Anterior cingulate cortex (tissue), 58 donors: ENCODE measurements at regions not wholly inside any gene's neighbourhood (a gene's known extent, or its start where the extent isn't known, plus 50 kb on each side); places are given as distances from the start of the nearest gene placed in this dataset.
"Not testable (repeated sequence)": the region's sequence is repeated elsewhere in the genome, so short reads cannot be mapped to it uniquely, and the experiment has no call there.

Experiments used
- DNase-seq, 58 donors: peaks; one replicate each; lab custom pipeline; 2025; lab: John Stamatoyannopoulos, UW

GRCh38 chr5:37979559-37979958 lies 139.7 kb upstream of the GDNF start:
- DNase-seq = no peak

GRCh38 chr5:37975531-37975930 lies 135.7 kb upstream of the GDNF start:
- DNase-seq = no peak

GRCh38 chr5:37971483-37972024 lies 131.7 kb upstream of the GDNF start:
- DNase-seq = no peak

GRCh38 chr5:37966871-37967270 lies 127.0 kb upstream of the GDNF start:
- DNase-seq = no peak

- DNase-seq = no peak
These were observed 126.5 kb upstream of the GDNF start for GRCh38 chr5:37966291-37966690.

GRCh38 chr5:37962389-37962788 lies 122.5 kb upstream of the GDNF start:
- no peak for DNase-seq

- no peak for DNase-seq
These were observed 117.4 kb upstream of the GDNF start for GRCh38 chr5:37957218-37957617.

GRCh38 chr5:37955748-37956147 lies 115.9 kb upstream of the GDNF start:
- DNase-seq = no peak

GRCh38 chr5:37954561-37954960 lies 114.7 kb upstream of the GDNF start:
- DNase-seq = no peak

GRCh38 chr5:37951946-37952721 lies 112.3 kb upstream of the GDNF start:
- peak in 1 of 58 donors; percentile 1 for DNase-seq

GRCh38 chr5:37950436-37950835 lies 110.6 kb upstream of the GDNF start:
- DNase-seq = no peak

- no peak for DNase-seq
These were observed 105.6 kb upstream of the GDNF start for GRCh38 chr5:37945446-37945845.

GRCh38 chr5:37943136-37943535 lies 103.3 kb upstream of the GDNF start:
- DNase-seq = not testable (repeated sequence)

GRCh38 chr5:37940931-37941623 lies 101.2 kb upstream of the GDNF start:
- DNase-seq = no peak

- no peak for DNase-seq
These were observed 99.0 kb upstream of the GDNF start for GRCh38 chr5:37938861-37939260.

GRCh38 chr5:37938076-37938852 lies 98.4 kb upstream of the GDNF start:
- DNase-seq = no peak

- no peak for DNase-seq
These were observed 96.2 kb upstream of the GDNF start for GRCh38 chr5:37936091-37936490.

GRCh38 chr5:37933576-37933975 lies 93.7 kb upstream of the GDNF start:
- DNase-seq = no peak

- DNase-seq = no peak
These were observed 92.6 kb upstream of the GDNF start for GRCh38 chr5:37932450-37932849.

- no peak for DNase-seq
These were observed 91.7 kb upstream of the GDNF start for GRCh38 chr5:37931541-37931940.

- DNase-seq = no peak
These were observed 90.5 kb upstream of the GDNF start for GRCh38 chr5:37930350-37930749.
